Caco-2 (cell line): ENCODE measurements at regions not wholly inside any gene's neighbourhood (a gene's known extent, or its start where the extent isn't known, plus 50 kb on each side); places are given as distances from the start of the nearest gene placed in this dataset.
"Not testable (repeated sequence)": the region's sequence is repeated elsewhere in the genome, so short reads cannot be mapped to it uniquely, and the experiment has no call there.

ENCODE experiments used
- BruUV-seq: library from RNA; stranded (reverse); fragments of 400-500 nt; replicated peaks from 2 replicates; lab custom pipeline; 2021; lab: Mats Ljungman, UMichigan
- CTCF ChIA-PET: fragments of 300-600 bp; sonication (Branson Sonifier 250); formaldehyde crosslinking; loops from one replicate; lab custom pipeline; 2022; ENCODE audit warnings: antibody characterized with exemption; lab: Charles Lee
- POLR2A ChIA-PET: fragments of 300-600 bp; sonication (Branson Sonifier 250); formaldehyde crosslinking; loops from one replicate; lab custom pipeline; 2022; ENCODE audit warnings: antibody characterized with exemption; lab: Charles Lee
- DNase-seq, 2 experiments: peaks; one replicate each; pipeline versions ENCODE4 v3.0.0 to v3.0.0-alpha.2; 2020 to 2022
- H3K27me3 ChIP-seq: replicated peaks from 2 replicates; pipeline ENCODE4 v1.6.0; 2011; ENCODE audit warnings: low read length; ENCODE audit not compliant: control insufficient read depth, insufficient read depth
- H3K36me3 ChIP-seq: 2 replicates; pipeline ENCODE4 v1.5.1; 2011; ENCODE audit warnings: low read length; ENCODE audit not compliant: control insufficient read depth, insufficient read depth
- H3K4me1 ChIP-seq: fragments of 250-450 bp; sonication (Bioruptor Pico); 2 replicates; pipeline ENCODE4 v1.5.1; 2020; ENCODE audit warnings: mild to moderate bottlenecking
- H3K4me3 ChIP-seq: 2 replicates; pipeline ENCODE4 v1.5.1; 2011; ENCODE audit warnings: low read depth, mild to moderate bottlenecking, control low read depth, low read length
- H3K9me3 ChIP-seq: fragments of 250-450 bp; sonication (Bioruptor Pico); 2 replicates; pipeline ENCODE4 v1.5.1; 2020; ENCODE audit warnings: mild to moderate bottlenecking, moderate library complexity
- H3K27ac Mint-ChIP-seq: one replicate; pipeline ENCODE4 v1.8.0; 2022; ENCODE audit warnings: mixed read lengths; ENCODE audit not compliant: unreplicated experiment
- H3K27me3 Mint-ChIP-seq: one replicate; pipeline ENCODE4 v1.8.0; 2022; ENCODE audit warnings: mixed read lengths; ENCODE audit not compliant: insufficient read depth, unreplicated experiment
- H3K36me3 Mint-ChIP-seq: one replicate; pipeline ENCODE4 v1.8.0; 2022; ENCODE audit warnings: mild to moderate bottlenecking, mixed read lengths; ENCODE audit not compliant: insufficient read depth, unreplicated experiment
- H3K4me1 Mint-ChIP-seq: one replicate; pipeline ENCODE4 v1.8.0; 2022; ENCODE audit warnings: low read depth, mixed read lengths; ENCODE audit not compliant: unreplicated experiment
- H3K4me3 Mint-ChIP-seq: one replicate; pipeline ENCODE4 v1.8.0; 2022; ENCODE audit warnings: mild to moderate bottlenecking, moderate library complexity, mixed read lengths; ENCODE audit not compliant: unreplicated experiment
- H3K9me3 Mint-ChIP-seq: one replicate; pipeline ENCODE4 v1.8.0; 2022; ENCODE audit warnings: mixed read lengths; ENCODE audit not compliant: unreplicated experiment
- intact Hi-C: fragments of 100-400 bp; cut with micrococcal nuclease; formaldehyde crosslinking; loops from one replicate; pipeline ENCODE4 v1.10.0; 2022; ENCODE audit not compliant: unreplicated experiment
- TF ChIP-seq, protein P1 (sequence below), 2 experiments: fragments of 200-600 bp in 1 of 2; IDR thresholded peaks; 1 replicate in 1 of 2; 2 replicates in 1 of 2; pipeline versions ENCODE4 v1.5.1 to v1.8.0; 2011 to 2022; ENCODE audit warnings: antibody characterized with exemption in 1 of 2, control low read depth in 1 of 2, inconsistent platforms in 1 of 2, low read depth in 1 of 2, low read length in 1 of 2, mild to moderate bottlenecking in 1 of 2, moderate library complexity in 1 of 2; ENCODE audit not compliant: insufficient read depth in 1 of 2, severe bottlenecking in 1 of 2, unreplicated experiment in 1 of 2

DNA sequence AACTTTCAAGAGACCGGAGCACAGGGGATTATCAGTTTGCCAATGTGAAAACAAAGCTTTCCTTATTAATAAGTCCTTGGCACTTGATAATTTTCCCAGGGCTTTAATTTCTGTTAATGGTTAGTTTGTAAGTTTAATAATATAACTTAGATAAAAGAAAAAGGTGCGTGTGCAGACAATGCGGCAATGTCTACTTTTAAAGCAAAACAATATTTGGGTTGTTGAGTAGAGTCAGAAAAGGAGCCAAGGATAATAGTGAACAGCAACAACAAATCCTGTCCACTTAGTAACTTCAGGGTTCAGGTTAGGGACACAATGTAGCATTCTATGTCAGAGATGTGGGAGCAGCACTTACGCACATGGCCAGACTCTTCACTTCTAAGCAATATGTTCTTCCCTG lies 469.6 kb upstream of the NFIA start:
- POLR2A ChIA-PET: no interaction called here
- H3K4me1 Mint-ChIP-seq: no peaks in the 10 kb centered on the region
- CTCF ChIA-PET: no interaction called here
- DNase-seq: no peak
- no peaks in the 10 kb centered on the region for H3K27me3 Mint-ChIP-seq
- H3K27ac Mint-ChIP-seq: no peak overlapping the region
- H3K4me3 Mint-ChIP-seq: no peak overlapping the region
- TF ChIP-seq, protein P1, sequence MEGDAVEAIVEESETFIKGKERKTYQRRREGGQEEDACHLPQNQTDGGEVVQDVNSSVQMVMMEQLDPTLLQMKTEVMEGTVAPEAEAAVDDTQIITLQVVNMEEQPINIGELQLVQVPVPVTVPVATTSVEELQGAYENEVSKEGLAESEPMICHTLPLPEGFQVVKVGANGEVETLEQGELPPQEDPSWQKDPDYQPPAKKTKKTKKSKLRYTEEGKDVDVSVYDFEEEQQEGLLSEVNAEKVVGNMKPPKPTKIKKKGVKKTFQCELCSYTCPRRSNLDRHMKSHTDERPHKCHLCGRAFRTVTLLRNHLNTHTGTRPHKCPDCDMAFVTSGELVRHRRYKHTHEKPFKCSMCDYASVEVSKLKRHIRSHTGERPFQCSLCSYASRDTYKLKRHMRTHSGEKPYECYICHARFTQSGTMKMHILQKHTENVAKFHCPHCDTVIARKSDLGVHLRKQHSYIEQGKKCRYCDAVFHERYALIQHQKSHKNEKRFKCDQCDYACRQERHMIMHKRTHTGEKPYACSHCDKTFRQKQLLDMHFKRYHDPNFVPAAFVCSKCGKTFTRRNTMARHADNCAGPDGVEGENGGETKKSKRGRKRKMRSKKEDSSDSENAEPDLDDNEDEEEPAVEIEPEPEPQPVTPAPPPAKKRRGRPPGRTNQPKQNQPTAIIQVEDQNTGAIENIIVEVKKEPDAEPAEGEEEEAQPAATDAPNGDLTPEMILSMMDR (IDR thresholded peaks at IDR 0.05; ENCODE audit: insufficient read depth in 1 of 2, low read depth in 1 of 2, low read length in 1 of 2, severe bottlenecking in 1 of 2, unreplicated experiment in 1 of 2): no peak
- intact Hi-C loops: no loop called here
- Histone ChIP-seq H3K9me3 (no peaks in the 10 kb centered on the region), H3K27me3 (no peaks in the 10 kb centered on the region), H3K36me3 (no peaks in the 10 kb centered on the region), H3K4me3 (no peak overlapping the region), H3K4me1 (no peaks in the 10 kb centered on the region)
- BruUV-seq: no TSS peak
- no peaks in the 10 kb centered on the region for H3K36me3 Mint-ChIP-seq
- H3K9me3 Mint-ChIP-seq: no peaks in the 10 kb centered on the region

DNA sequence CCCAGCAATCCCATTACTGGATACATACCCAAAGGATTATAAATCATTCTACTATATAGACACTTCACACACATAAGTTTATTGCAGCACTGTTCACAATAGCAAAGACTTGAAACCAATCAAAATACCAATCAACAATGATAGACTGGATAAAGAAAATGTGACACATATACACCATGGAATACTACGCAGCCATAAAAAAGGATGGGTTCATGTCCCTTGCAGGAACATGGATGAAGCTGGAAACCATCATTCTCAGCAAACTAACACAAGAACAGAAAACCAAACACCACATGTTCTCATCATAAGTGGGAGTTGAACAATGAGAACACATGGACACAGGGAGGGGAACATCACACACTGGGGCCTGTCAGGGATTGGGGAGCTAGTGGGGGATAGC lies 475.4 kb upstream of the NFIA start:
- H3K27me3 ChIP-seq, H3K9me3 ChIP-seq, DNase-seq, H3K36me3 ChIP-seq, intact Hi-C loops, BruUV-seq, CTCF ChIA-PET, H3K9me3 Mint-ChIP-seq, H3K27ac Mint-ChIP-seq, H3K4me1 ChIP-seq, H3K4me1 Mint-ChIP-seq, H3K27me3 Mint-ChIP-seq, H3K36me3 Mint-ChIP-seq, POLR2A ChIA-PET, H3K4me3 Mint-ChIP-seq, H3K4me3 ChIP-seq: not testable (repeated sequence)

DNA sequence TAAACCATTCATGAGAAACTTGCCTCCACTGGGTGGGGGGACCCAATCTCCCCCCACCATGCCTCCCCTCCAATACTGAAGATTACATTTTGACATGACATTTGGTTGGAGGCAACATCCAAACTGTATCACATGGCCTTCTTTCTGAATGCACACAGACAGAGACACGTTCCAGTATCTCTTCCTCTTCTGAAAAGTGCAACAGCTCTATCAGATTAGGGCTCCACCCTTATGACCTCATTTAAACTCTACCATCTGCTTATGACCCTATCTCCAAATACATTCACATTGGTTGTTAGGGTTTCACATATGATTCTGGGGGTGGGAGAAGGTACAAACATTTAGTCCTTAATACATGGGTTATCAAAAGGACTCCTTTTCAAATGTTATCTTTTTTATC lies 481.8 kb upstream of the NFIA start:
- Mint-ChIP-seq H3K27me3 (no peaks in the 10 kb centered on the region), H3K9me3 (peaks cover 9% of the 10 kb centered on the region), H3K4me3 (no peak overlapping the region), H3K27ac (no peak overlapping the region), H3K4me1 (no peaks in the 10 kb centered on the region), H3K36me3 (no peaks in the 10 kb centered on the region)
- TF ChIP-seq, protein P1 (IDR thresholded peaks at IDR 0.05; ENCODE audit: insufficient read depth in 1 of 2, low read depth in 1 of 2, low read length in 1 of 2, severe bottlenecking in 1 of 2, unreplicated experiment in 1 of 2): no peak
- no peaks in the 10 kb centered on the region for H3K36me3 ChIP-seq
- H3K27me3 ChIP-seq: no peaks in the 10 kb centered on the region
- H3K9me3 ChIP-seq: no peaks in the 10 kb centered on the region
- no peak for DNase-seq
- intact Hi-C loops: no loop called here
- no TSS peak for BruUV-seq
- CTCF ChIA-PET: no interaction called here
- POLR2A ChIA-PET: no interaction called here
- no peak overlapping the region for H3K4me3 ChIP-seq
- H3K4me1 ChIP-seq: no peaks in the 10 kb centered on the region

DNA sequence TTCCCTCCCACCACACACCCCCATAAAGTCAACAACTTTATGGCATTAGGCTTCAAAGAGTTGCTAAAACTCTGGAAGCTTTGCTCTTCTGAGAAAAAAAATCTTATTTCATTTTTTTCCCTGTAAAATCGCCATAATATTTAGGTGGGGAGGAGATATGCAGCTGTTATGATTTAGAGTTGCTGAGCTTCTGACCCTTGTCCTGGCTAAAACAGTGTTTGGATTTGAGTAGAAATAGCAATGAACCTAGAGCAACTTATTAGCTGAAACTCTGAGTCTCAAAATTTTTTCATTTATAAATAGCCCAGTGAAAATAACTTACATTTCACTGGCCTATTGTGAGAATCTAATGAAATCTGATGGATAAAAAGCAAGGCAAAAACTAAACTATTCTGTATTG lies 482.8 kb upstream of the NFIA start:
- Histone ChIP-seq H3K36me3 (no peaks in the 10 kb centered on the region), H3K4me3 (no peak overlapping the region), H3K27me3 (no peaks in the 10 kb centered on the region), H3K9me3 (no peaks in the 10 kb centered on the region), H3K4me1 (no peaks in the 10 kb centered on the region)
- no peak for DNase-seq
- Mint-ChIP-seq H3K27me3 (no peaks in the 10 kb centered on the region), H3K4me3 (no peak overlapping the region), H3K36me3 (no peaks in the 10 kb centered on the region), H3K4me1 (no peaks in the 10 kb centered on the region), H3K27ac (no peak overlapping the region), H3K9me3 (peaks cover 9% of the 10 kb centered on the region)
- CTCF ChIA-PET: no interaction called here
- POLR2A ChIA-PET: no interaction called here
- BruUV-seq: no TSS peak
- TF ChIP-seq, protein P1 (IDR thresholded peaks at IDR 0.05; ENCODE audit: insufficient read depth in 1 of 2, low read depth in 1 of 2, low read length in 1 of 2, severe bottlenecking in 1 of 2, unreplicated experiment in 1 of 2): no peak
- intact Hi-C loops: no loop called here
